Stimulated activated CD4-positive, alpha-beta T cell treated with anti-CD3 and anti-CD28 coated beads, Interleukin-15, amount 100 ng/mL, for 1 hour (primary cell): ENCODE measurements at regions not wholly inside any gene's neighbourhood (a gene's known extent, or its start where the extent isn't known, plus 50 kb on each side); places are given as distances from the start of the nearest gene placed in this dataset.

Source experiments
- DNase-seq, 2 donors: peaks; one replicate each; pipeline ENCODE4 v3.0.0-alpha.2; 2020; ENCODE audit warnings: low read depth in 1 of 2, low spot score in 1 of 2

DNA sequence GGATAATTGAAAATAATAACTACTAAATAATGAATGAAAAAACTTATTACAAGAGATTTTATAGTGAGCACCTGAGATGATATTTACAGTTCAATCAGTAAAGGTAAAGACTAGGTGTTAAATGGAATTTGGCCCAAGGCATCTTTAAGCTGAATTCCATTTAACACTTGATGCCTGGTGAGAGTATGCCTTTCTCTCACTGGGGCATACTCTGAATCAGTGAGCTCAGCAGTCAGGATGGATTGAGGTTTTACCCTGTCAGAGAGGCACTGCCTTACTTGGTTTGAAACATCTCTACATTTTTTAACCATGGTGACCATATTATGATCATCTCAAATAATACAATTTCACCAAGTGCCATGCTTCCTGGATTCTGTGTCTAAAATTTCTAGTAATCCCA lies 1416.3 kb downstream of the MAT2B start:
- DNase-seq, result no peak

DNA sequence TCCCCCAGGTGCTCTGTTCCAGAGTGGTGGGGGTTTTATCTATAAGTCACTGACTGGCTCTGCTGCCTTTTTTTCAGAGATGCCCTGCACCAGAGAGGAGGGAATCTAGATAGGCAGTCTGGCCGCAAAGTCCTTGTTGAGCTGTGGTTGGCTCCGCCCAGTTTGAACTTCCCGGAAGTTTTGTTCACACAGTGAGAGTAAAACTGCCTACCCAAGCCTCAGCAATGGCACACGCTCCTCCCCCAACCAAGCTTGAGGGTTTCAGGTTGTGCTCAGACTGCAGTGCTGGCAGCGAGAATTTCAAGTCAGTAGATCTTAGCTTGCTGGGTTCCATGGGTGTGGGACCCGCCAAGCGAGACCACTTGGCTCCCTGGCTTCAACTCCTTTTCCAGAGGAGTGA lies 1428.6 kb downstream of the MAT2B start:
- DNase-seq, result no peak

DNA sequence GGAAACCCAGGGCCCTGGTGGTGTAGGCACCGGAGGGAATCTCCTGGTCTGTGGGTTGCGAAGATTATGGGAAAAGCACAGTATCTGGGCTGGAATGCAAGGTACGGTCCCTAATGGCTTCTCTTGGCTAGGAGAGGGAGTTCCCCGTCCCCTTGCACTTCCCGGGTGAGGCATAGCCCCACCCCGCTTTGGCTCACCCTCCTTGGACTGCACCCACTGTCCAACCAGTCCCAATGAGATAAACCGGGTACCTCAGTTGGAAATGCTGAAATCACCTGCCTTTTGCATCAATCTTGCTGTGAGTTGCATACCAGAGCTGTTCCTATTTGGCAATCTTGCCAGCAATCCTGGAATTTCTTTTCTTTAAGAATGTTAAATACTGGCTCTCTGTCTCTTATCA lies 1429.1 kb downstream of the MAT2B start:
- no peak for DNase-seq

DNA sequence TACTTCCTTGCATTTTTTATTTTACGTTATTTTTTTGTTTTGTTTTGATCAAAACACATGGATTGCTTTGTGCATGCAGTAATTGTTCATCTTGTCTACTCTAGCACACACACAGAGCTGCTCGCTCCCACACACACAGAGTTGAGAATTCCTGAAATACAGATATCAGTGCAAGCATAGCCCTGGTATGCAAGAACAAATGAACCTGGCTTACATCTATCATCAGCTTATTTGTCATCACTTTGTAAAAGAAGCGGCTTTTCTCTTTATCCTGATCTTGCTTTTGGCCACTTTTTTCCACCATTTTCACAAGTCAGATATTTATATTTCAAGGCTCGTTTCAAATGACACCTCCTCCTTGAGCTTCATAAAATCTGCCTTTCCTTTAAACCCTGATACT lies 1435.7 kb downstream of the MAT2B start:
- DNase-seq, result no peak

DNA sequence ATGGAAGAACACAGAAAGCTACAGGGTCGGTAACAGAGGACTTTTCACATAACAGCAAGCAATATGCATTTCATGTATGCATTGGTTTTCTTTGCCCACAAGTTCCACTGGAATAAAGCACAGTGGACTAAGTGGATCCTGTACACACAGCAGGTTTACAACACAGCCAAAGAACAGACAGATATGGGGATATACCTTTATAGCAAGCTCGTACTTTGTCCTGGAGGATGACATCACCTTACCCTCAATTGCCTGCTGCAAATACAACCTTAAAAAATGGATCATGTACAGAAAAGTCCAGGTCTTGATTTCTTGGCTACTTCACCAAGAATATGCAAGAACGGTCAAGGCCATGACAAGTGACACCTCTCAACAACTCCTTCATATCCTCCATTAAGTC lies 1445.5 kb downstream of the MAT2B start:
- no peak for DNase-seq

DNA sequence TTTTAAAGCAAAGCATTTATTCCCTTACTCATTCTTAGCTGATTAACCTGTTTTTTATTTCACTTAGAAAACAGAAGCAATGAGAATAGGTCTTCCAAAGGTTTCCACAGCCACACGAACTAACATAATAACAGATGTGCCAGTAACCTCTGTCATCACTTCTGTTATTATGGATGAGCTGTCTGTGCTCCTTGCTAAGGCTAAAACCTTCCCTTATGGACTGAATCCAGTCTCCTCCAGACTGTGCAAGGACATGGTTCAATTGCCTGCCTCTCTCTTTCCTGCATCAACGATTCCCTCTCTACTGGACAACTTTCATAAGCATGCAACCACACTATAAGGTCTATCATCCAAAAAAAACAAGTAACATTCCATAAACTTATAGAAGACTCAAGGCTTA lies 1446.2 kb downstream of the MAT2B start:
- no peak for DNase-seq

DNA sequence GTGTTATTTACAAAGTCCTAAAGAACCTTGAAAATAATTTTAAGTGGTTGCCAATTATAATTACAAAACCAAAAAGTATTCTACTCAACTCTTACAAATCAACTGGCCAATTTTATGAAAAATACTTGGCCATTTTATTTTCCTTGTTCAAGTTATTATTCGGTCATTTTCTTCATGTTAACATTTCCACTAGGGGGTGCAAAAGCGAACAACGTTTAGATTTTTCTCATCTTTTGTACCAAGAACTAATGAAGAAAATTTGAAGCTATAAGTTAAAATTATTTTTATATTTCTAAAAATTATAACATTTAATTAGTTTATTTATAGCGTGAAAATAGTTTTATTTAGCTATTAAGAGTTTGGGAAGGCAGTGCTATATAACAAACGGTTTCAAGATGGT lies 1453.3 kb downstream of the MAT2B start:
- DNase-seq, result no peak

DNA sequence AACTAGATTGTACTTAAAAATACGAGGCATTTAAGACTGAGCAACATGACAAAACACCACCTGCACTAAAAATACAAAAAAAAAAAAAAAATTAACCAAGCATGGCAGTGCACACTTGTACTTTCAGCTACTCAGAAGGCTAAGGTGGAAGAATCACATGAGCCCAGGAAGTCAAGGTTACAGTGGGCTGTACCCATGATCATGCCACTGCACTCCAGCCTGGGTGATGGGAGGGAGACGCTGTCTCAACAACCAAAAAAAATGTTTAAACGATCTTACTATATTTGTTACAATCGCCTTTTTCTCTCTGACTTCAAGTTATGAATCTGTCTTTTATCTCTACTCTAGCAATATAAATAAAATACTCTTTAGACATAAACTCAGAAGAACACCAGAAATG lies 1454.3 kb downstream of the MAT2B start:
- DNase-seq, result no peak

DNA sequence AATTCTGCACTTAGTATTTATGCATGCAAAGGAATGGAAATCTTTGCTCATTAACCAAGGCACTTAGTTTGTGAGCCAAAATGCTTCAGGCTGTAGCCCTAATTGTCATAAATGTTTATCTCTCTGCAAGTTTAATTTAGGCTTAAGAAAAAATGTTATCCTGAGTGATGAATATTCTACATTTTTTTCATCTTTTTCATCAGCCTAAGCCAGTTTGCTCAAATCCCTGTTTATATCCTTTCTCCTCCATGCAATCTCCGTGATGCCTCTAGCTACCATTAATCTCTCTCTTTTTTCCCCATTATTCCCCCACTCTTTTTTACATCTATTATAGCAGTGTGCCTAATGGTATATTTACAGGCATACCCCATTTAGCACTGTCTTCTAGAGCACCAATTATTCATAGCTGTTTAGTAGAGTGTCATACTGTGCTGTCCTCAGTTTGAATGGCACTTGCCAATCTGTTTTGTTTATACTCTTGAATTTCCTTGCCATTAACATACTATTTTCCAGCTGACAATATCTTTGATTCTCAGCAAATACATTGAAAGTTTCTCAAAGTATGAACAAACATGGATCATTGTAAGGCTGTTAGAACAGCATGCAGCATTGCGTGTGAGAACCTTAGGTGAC lies 1457.0 kb downstream of the MAT2B start:
- DNase-seq, result no peak

DNA sequence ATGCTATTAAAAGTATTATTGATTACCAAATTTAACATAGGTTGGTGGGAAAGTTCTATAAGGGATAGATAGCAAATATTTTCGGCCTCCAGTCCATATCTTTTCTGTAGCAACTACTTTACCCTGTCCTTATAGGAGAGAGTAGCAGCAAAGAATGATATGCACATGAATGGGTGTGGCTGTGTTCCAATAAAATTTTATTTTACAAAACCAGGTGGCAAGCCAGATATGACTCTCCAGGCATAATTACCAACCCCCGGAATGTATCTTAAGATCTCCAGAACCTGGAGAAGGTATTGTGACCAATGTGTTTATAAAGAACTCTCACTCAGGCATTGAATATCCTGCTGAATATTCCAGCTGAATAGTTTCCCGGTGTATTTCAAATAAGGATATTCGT lies 1461.2 kb downstream of the MAT2B start:
- DNase-seq, result no peak

DNA sequence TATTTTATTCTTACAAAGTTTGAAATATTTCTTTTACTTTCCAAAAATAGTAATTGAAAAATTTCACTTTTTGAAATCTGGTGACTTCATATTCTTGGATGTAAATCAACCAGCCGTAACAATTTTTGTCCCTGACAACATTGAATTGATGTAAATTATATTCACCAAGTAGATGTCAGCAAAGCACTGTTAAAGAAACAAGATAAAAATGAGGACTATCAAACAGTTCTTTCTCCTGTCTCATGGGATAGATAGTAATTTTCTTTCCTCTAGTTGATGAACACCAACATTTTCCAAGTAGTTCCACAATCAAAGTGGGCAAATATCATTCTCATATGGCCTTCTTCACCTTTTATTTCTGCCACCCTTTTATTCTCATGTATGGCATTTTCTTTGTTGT lies 1461.9 kb downstream of the MAT2B start:
- no peak for DNase-seq

DNA sequence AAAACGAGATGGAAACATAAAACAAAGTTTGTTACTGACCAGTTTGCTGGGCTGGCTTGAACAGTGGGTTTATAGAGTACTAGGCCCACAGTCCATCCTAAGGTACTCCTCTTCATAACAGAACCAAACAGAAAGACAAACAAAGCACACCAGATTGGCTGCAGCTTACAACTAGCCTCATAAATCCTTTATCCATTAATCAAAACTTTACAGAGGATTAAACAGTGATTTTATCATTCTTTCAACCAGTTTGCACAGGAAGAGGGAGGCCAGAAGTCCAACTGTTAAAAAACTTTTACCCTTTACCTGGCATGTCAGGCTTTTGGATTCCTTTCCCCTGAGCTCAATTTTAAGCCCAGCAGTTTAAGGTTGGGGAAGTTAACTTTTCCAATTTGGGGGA lies 1467.6 kb downstream of the MAT2B start:
- no peak for DNase-seq

DNA sequence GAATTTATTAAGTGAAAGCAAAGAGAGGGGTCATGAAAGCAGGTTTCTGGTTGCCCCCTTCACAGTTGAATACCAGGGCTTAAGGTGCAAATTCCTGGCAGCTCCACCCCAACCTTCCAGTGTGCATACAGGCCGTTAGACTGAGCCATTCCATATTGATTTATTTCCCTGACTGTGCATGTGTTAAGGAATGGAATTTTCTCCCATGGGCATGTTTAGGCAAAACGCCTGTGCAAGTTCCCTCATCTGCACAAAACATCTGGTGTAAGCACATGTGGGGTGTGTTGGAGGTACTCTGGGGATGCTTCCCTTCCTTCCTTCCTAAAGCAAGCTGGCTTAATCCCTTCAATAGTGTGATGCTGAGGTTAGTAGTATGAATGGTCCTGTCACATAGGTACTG lies 1470.6 kb downstream of the MAT2B start:
- no peak for DNase-seq

DNA sequence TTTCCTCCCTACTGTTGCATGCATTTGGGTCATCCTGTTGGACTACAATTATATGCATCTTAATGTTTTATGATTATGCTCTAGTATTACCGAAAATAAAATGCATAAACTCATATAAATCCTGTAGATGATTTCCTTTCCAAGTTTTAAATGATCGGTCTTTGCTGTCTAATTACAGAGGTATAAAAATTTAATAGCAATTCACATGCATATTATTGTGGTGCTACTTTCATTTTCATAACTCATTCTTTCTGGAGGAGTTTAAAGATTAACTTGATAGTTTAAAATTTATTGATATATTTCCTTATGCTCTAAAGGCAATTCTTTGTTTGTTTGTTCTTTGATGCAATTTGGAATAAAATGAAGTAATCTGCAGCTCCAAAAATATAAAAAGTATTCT lies 1475.1 kb downstream of the MAT2B start:
- no peak for DNase-seq

DNA sequence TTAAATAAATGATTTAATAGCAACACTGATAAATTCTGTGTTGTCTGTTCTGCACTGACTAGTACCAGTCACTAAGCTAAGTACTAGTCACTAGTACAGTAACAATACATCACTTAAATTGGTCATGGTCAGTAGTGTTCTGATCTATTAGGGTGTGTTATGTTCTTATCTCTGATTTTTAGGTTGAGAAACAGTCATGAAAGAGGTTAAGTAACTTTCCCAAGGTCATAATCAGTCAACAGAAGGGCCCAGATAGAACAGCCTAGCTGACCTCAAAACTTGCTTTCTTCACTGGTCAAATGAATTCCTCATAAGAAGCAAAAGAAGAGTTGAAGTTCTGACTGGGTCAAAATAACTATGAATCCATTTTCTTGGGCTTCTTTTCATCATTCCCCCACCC lies 1492.7 kb downstream of the MAT2B start:
- no peak for DNase-seq

DNA sequence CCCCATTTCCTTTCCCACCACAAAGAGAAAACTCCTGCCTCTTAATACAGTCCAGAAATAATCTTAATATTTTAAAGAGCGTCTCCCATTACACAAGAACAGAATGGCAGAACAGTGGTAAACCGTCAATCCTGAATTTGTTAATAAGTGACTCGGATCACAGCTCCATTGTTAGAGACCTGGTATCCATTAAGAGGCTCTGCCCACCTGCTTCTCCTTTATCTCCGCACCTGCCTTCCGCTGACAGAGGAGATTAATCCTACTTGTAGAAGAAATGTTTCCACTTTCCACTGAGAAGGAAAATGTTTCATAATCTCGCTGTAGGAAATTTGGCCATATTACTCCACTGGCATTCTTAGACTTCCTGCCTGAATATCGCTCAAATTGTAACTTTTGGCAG lies 1493.2 kb downstream of the MAT2B start:
- DNase-seq, result no peak

DNA sequence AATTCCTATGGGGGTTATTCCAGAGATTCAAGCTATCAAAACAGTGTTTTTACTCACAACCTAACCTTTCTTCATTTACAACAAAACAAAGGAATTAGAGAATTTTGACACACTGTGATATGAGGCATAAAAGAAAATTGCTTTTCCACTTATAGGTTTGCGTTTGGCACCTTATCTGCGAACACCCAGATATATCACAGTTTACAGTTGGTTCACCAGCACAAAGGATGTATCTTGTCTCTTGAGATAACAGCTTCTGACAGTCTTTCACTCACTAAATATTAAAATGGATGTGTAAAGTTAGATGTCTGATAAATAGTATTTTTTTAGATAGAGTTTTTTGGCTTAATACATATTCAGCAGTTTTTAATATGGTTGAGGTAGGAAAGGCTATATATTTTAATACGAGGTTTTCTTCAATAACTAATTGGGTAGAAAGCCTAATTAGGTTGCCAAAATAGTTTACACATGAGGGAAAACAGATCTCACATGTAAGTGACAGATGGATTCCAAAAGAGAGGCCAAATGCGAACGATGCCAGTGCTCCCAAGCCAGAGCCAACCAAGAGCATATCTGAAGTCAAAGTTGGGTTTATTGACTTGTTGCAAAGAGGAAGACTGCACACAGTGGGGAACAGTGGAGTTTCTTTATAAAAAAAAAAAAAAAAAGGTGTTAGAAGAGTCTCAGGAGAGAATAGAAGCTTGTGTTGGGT lies 1495.2 kb downstream of the MAT2B start:
- no peak for DNase-seq

DNA sequence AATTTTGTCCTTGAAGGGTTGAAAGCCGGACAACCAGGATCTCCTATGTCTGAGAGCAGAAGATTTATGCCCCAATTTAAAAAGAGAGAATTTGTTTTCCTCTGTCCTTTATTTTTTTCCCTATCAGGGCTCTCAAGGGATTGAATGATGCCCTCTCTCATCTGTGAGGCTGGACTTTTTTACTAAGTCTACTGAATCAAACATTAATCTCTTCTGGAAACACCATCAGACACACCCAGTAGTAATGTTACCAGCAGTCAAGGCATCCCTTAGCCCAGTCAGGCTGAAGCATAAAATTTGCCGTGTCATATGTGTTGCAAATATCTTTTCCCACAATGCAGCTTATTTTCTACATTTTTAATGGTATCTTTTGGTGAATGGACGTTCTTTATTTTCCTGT lies 1497.9 kb downstream of the MAT2B start:
- no peak for DNase-seq

DNA sequence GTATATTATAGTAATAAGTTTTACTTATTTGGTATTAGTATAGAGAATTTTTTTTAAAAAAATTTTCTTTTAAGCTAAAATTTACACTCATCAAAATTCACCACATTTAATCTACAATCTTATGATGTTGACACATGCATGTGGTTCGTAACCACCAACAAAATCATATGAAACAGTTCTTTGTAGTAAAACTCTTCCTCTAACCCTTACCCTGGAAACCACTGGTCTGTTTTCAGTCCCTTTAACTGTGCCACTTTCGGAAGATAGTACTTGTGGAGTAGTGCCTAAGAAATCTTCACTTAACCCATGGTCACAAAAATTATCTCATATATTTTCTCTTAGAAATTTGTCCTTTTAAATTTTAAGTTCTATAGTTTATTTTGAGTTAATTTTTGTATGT lies 1498.8 kb downstream of the MAT2B start:
- DNase-seq, result no peak

DNA sequence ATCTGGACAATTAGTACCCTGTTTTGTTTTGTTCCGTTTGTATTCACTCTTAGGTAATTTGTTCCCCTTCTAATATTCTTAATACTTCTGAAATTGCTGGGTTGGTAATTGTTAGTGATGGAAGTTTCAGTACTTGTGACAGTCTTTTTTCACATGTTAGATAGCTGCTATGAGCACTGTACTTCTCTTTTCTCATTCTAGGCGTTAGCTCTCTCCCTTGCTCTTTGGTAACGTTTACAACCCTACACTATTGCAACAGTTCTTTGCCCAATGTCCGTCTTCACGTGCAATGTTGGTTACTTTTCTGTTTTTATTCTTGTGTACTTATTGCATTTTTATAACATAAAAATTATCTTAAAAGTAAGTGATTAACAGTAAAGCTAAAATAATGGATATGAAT lies 1509.0 kb downstream of the MAT2B start:
- no peak for DNase-seq

DNA sequence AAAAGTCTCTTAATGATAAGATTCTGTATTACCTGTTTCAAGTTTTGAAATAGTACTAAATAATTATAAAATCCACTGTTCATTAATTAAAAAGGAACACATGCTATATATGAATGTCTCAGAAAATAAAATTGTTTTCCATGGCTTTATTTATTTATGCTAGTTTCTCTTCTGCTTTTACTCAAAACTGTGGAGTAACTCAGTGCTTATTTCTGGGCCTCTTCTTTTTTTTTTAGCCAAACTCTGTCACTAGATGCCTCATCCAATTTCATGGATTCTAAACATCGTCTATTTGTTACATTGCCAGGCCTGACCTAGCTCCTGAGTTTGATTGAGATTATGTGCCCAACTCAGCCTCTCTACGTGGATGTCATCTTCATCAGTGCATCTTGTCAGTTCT lies 1509.7 kb downstream of the MAT2B start:
- DNase-seq, result no peak

DNA sequence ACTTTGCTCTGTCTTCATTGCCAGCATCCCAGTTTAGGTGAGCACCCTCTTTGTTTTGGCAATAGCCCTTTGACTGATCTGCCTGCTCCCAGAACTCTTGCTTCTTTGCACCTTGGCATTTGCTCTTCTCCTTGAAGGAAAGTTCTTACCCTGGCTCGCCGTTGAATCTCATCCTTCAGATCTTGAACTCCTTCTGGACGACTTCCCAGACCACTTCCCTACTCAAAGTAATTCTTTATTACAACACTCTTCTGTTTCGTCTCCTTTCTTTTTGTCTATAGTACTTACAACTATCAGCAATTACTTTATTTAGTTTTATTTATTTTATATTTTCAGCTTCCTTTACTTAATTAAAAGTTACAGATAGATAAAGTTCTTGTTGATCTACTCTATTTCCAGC lies 1510.1 kb downstream of the MAT2B start:
- no peak for DNase-seq

DNA sequence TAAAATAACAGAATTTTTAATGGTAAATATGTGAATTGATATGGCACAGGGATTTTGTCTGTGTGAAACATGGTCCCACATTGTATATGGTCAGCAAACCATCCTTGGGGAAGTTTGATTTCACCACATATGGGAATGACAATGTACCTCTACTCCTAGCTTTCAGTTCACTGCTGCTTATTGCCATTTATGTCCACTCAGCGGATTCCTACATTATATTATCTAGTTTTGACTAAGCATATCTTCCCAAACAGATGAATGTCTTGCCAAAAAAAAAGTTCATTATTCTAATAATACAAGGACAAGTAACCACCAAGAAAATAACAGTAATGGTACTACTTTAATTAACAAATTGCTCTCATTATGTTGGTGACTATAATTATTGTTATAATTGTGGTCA lies 1521.6 kb downstream of the MAT2B start:
- no peak for DNase-seq
